ENCODE measurements at regions not wholly inside any gene's neighbourhood (a gene's known extent, or its start where the extent isn't known, plus 50 kb on each side); places are given as distances from the start of the nearest gene placed in this dataset.

GRCh38 chr5:3234566-3234965 lies 361.1 kb upstream of the IRX1 start:
- TF ChIP-seq CTCF (IDR thresholded peaks at IDR 0.05 in 2 of 3, conservative IDR thresholded peaks at IDR 0.05 in 1 of 3; ENCODE audit: borderline replicate concordance in 1 of 3, insufficient read depth in 1 of 3, low read depth in 2 of 3, low read length in 2 of 3): no peak
- no peak for TF ChIP-seq TCF7L2 (IDR thresholded peaks at IDR 0.05; ENCODE audit: borderline replicate concordance, extremely low read depth, insufficient read depth, insufficient read length)
- no peak for TF ChIP-seq EZH2 (IDR thresholded peaks at IDR 0.05)
- no peak for TF ChIP-seq EGR1 (IDR thresholded peaks at IDR 0.05; ENCODE audit: low read depth)
- TF ChIP-seq CEBPB (IDR thresholded peaks at IDR 0.05; ENCODE audit: low read depth): no peak
- TF ChIP-seq POLR2A (IDR thresholded peaks at IDR 0.05; ENCODE audit: borderline replicate concordance, extremely low read depth, insufficient read depth, insufficient read length): no peak
- TF ChIP-seq ZNF274 (IDR thresholded peaks at IDR 0.05; ENCODE audit: low read depth, low read length): no peak
- TF ChIP-seq YY1 (IDR thresholded peaks at IDR 0.05; ENCODE audit: extremely low read depth, insufficient replicate concordance, low read depth, low read length): no peak
- no peak for TF ChIP-seq SP1 (IDR thresholded peaks at IDR 0.05; ENCODE audit: low read depth)
- TF ChIP-seq MAX (IDR thresholded peaks at IDR 0.05): no peak
- TF ChIP-seq POLR2AphosphoS5 (IDR thresholded peaks at IDR 0.05; ENCODE audit: low read depth, low read length): no peak
